GM12891 (cell line): ENCODE measurements at regions not wholly inside any gene's neighbourhood (a gene's known extent, or its start where the extent isn't known, plus 50 kb on each side); places are given as distances from the start of the nearest gene placed in this dataset.

Experiments used
- PAX5 ChIP-seq: IDR thresholded peaks from 2 replicates; pipeline ENCODE4 v1.6.1; 2011; ENCODE audit warnings: low read length, moderate library complexity, mild to moderate bottlenecking; ENCODE audit not compliant: insufficient read depth, severe bottlenecking
- POLR2A ChIP-seq: IDR thresholded peaks from 2 replicates; pipeline ENCODE4 v1.6.1; 2011; ENCODE audit warnings: low read depth, low read length, control low read depth
- POLR2AphosphoS5 ChIP-seq: IDR thresholded peaks from 2 replicates; pipeline ENCODE4 v1.6.1; 2011; ENCODE audit warnings: low read depth, low read length, control low read depth
- SPI1 ChIP-seq: IDR thresholded peaks from 2 replicates; pipeline ENCODE4 v1.6.1; 2011; ENCODE audit warnings: low read depth, low read length, control low read depth
- TAF1 ChIP-seq: IDR thresholded peaks from 2 replicates; pipeline ENCODE4 v1.6.1; 2011; ENCODE audit warnings: low read depth, low read length, control low read depth

DNA sequence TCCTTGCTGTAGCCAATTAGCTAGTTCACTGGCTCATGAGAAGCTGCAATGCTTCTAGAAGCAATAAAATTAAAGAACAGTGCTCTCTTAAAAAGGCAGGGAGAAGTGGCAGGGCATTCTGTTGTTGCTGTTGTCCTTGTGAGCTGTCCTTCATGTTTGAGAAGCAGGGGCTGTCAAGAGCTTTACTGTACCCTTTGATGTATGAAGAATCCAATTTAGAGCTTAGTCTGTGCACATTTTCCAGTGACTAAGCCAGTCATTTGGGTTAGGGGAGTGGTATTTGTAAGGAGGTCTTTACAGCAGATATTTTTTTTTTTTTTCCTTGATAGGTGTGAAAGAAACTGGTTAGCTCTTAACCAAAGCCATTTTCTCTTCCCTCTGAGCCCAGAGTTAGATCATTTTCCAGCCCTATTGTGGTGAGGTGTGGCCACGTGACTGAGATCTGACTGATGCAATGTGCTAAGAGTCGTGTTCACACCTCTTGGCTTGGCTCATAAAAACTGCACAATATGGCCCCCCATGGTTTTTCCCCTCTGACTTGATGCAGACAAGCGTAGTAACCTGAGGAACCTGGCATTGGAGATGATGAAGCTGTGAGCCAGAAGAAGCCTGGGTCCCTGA, 309.6 kb upstream of the TMTC4 start:
- TF ChIP-seq POLR2A (no peak), POLR2AphosphoS5 (no peak), TAF1 (no peak), PAX5 (no peak), SPI1 (no peak)
